Stomach (tissue), 8 donors: ENCODE measurements at regions not wholly inside any gene's neighbourhood (a gene's known extent, or its start where the extent isn't known, plus 50 kb on each side); places are given as distances from the start of the nearest gene placed in this dataset.

Experiments used
- DNase-seq, 2 donors: peaks; one replicate each; pipeline versions ENCODE4 v3.0.0 to v3.0.0-alpha.2; 2013 to 2019
- H3K27ac ChIP-seq, 5 donors: fragments of 200-600 bp in 4 of 5; sonication (generic) in 4 of 5; one replicate each; pipeline ENCODE4 v1.5.1; 2013 to 2019; ENCODE audit warnings: mild to moderate bottlenecking in 1 of 5, moderate library complexity in 1 of 5
- H3K27me3 ChIP-seq, 3 donors: fragments of 200-600 bp; sonication (generic); one replicate each; pipeline ENCODE4 v1.5.1; 2017 to 2019; ENCODE audit warnings: mixed run types in 1 of 3
- H3K36me3 ChIP-seq, 4 donors: fragments of 200-600 bp; sonication (generic); 1 replicate in 3 of 4; 2 replicates in 1 of 4; pipeline ENCODE4 v1.5.1; 2016 to 2019
- H3K4me1 ChIP-seq, 4 donors: fragments of 200-600 bp; sonication (generic); one replicate each; pipeline ENCODE4 v1.5.1; 2016 to 2019
- H3K4me3 ChIP-seq, 4 donors: fragments of 200-600 bp; sonication (generic) in 3 of 4; one replicate each; pipeline ENCODE4 v1.5.1; 2016 to 2019; ENCODE audit warnings: mild to moderate bottlenecking in 1 of 4
- H3K9me3 ChIP-seq, 4 donors: fragments of 200-600 bp; sonication (generic); one replicate each; pipeline ENCODE4 v1.5.1; 2016 to 2019
- CTCF ChIP-seq, 7 experiments: fragments of 450-650 bp in 4 of 7; fragments of 200-600 bp in 3 of 7; sonication (generic) in 3 of 7; IDR thresholded peaks; one replicate each; pipeline ENCODE4 v1.5.1; 2016 to 2019; ENCODE audit warnings: antibody characterized with exemption in 7 of 7, control low read depth in 2 of 7, mild to moderate bottlenecking in 1 of 7
- EP300 ChIP-seq: sonication (generic); formaldehyde crosslinking; IDR thresholded peaks from one replicate; pipeline ENCODE4 v1.6.1; 2017; ENCODE audit warnings: antibody characterized with exemption
- POLR2A ChIP-seq, 4 donors: fragments of 450-650 bp; IDR thresholded peaks; one replicate each; pipeline ENCODE4 v1.6.1; 2016; ENCODE audit warnings: antibody characterized with exemption in 4 of 4, control low read depth in 2 of 4, mild to moderate bottlenecking in 1 of 4, moderate library complexity in 1 of 4
- POLR2AphosphoS5 ChIP-seq, 3 donors: sonication (generic); formaldehyde crosslinking; IDR thresholded peaks; one replicate each; pipeline ENCODE4 v1.6.1; 2016; ENCODE audit warnings: antibody characterized with exemption in 3 of 3
- WGBS, 5 donors: extraction: QIAGEN DNeasy Blood & Tissue Kit in 3 of 5; methylation state at CpG; one replicate each; pipeline versions ENCODE4 v1.1.5 to v1.1.7; 2013 to 2018; 5-methylcytosine and 5-hydroxymethylcytosine counted together
- intact Hi-C: fragments of 100-400 bp; cut with DNase I; formaldehyde crosslinking; loops from one replicate; pipeline ENCODE4 v1.15.1; 2023; ENCODE audit warnings: low total_unique reads
- donor health status: healthy with polysubstance abuse.
- donor health status: Bipolar disorder and iron deficiency.
- donor health status: healthy.

- DNase-seq, result no peak
- no peak overlapping the region for H3K27ac ChIP-seq
- no peaks in the 10 kb centered on the region for H3K9me3 ChIP-seq
- no peaks in the 10 kb centered on the region for H3K36me3 ChIP-seq
- 82 to 95% (median 92%) methylated on average over 4 of the region's 4 CpGs for WGBS, 5 donors
- TF ChIP-seq POLR2A (IDR thresholded peaks at IDR 0.05), result no peak
- H3K4me1 ChIP-seq, result peaks cover 0 to 3% (median 0%) of the 10 kb centered on the region in 4 donors
- no peaks in the 10 kb centered on the region for H3K27me3 ChIP-seq
- intact Hi-C loops, result no loop called here
- no peak overlapping the region for H3K4me3 ChIP-seq
These were observed 248.9 kb upstream of the CITED2 start for GRCh38 chr6:139623372-139623771.

- no peaks in the 10 kb centered on the region for H3K36me3 ChIP-seq
- H3K9me3 ChIP-seq, result no peaks in the 10 kb centered on the region
- no peaks in the 10 kb centered on the region for H3K27me3 ChIP-seq
- TF ChIP-seq POLR2AphosphoS5 (IDR thresholded peaks at IDR 0.05), result no peak
- no peak for TF ChIP-seq CTCF (IDR thresholded peaks at IDR 0.05)
- TF ChIP-seq EP300, result no peak
- no peak for TF ChIP-seq POLR2A (IDR thresholded peaks at IDR 0.05)
- no peak for DNase-seq
- 74 to 89% (median 85%) methylated on average over 1 of the region's 1 CpG for WGBS, 5 donors
- H3K27ac ChIP-seq, result no peak overlapping the region
- no peak overlapping the region for H3K4me3 ChIP-seq
- H3K4me1 ChIP-seq, result peaks cover 0 to 11% (median 0%) of the 10 kb centered on the region in 4 donors
- intact Hi-C loops, result no loop called here
These were observed 239.0 kb upstream of the CITED2 start for GRCh38 chr6:139613496-139613895.

GRCh38 chr6:139612135-139612465 lies 237.7 kb upstream of the CITED2 start:
- TF ChIP-seq CTCF (IDR thresholded peaks at IDR 0.05) (no peak), POLR2AphosphoS5 (IDR thresholded peaks at IDR 0.05) (no peak), EP300 (no peak), POLR2A (IDR thresholded peaks at IDR 0.05) (no peak)
- intact Hi-C loops, result no loop called here
- Histone ChIP-seq H3K27me3 (no peaks in the 10 kb centered on the region), H3K36me3 (no peaks in the 10 kb centered on the region), H3K9me3 (no peaks in the 10 kb centered on the region), H3K4me3 (no peak overlapping the region), H3K27ac (no peak overlapping the region), H3K4me1 (peaks cover 0 to 23% (median 3%) of the 10 kb centered on the region in 4 donors)
- no peak for DNase-seq

- WGBS, 5 donors, result 56 to 70% (median 63%) methylated on average over 8 of the region's 8 CpGs
- TF ChIP-seq CTCF (IDR thresholded peaks at IDR 0.05), result no peak
- Histone ChIP-seq H3K4me3 (no peak overlapping the region), H3K9me3 (no peaks in the 10 kb centered on the region), H3K4me1 (peaks cover 0 to 23% (median 3%) of the 10 kb centered on the region in 4 donors), H3K27ac (no peak overlapping the region), H3K27me3 (no peaks in the 10 kb centered on the region), H3K36me3 (no peaks in the 10 kb centered on the region)
- intact Hi-C loops, result no loop called here
- DNase-seq, result no peak
These were observed 237.1 kb upstream of the CITED2 start for GRCh38 chr6:139611327-139612134.

- 85 to 93% (median 90%) methylated on average over 3 of the region's 3 CpGs for WGBS, 5 donors
- H3K9me3 ChIP-seq, result no peaks in the 10 kb centered on the region
These were observed 234.2 kb upstream of the CITED2 start for GRCh38 chr6:139608466-139609261.

More at GRCh38 chr6:139608466-139609261, 234.2 kb upstream of the CITED2 start:
- intact Hi-C loops, result no loop called here
- H3K4me1 ChIP-seq, result peaks cover 0 to 23% (median 5%) of the 10 kb centered on the region in 4 donors
- no peak overlapping the region for H3K27ac ChIP-seq
- H3K4me3 ChIP-seq, result no peak overlapping the region
- H3K27me3 ChIP-seq, result no peaks in the 10 kb centered on the region
- TF ChIP-seq POLR2AphosphoS5 (IDR thresholded peaks at IDR 0.05) (no peak), CTCF (IDR thresholded peaks at IDR 0.05) (no peak), EP300 (no peak), POLR2A (IDR thresholded peaks at IDR 0.05) (no peak)
- no peaks in the 10 kb centered on the region for H3K36me3 ChIP-seq
- no peak for DNase-seq
